ENCODE measurements at regions not wholly inside any gene's neighbourhood (a gene's known extent, or its start where the extent isn't known, plus 50 kb on each side); places are given as distances from the start of the nearest gene placed in this dataset.

DNA sequence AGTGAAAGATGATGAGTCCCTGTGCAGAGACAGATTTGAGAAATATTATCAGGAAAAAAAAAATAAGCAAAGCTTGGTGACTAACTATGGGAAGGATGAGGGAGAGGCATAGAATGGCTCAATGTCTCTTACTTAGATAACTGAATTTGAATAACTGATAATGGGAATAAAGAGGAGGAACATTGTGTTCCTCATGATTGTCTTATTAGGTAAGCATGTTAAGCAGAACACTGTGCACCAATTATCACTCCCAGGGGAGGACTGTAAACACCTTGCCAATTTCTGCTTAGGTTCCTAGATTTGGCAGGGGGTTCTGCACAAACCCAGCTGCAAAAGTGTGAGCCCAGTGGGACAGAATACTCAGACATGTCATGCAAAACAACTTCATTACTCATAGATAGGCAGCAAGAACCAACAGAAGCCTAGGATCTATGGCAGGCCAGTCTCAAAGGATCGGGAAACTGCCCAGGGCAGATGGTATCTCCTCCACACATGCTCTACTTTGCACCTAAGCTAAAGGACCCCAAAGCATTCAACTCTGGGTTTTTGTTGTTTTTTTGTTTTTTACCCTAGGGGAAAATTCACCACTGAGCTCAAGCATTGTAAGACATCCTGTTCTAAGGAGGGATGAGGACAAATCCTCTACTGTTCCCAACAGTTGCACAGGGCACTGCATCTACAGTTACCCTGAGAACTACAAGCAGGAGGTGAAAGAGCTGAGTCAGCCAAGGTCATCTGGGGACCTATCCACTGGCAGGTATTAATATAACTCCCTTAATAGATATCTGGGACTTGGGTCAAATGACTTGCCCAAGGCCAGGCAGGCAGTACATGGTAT, 907.0 kb downstream of the RAPGEF2 start:
- intact Hi-C loops (cut with DNase I) = no loop called here
- Histone ChIP-seq H3K9me3 (no peaks in the 10 kb centered on the region), H3K27ac (no peak overlapping the region), H3K4me3 (no peak overlapping the region), H3K4me1 (no peaks in the 10 kb centered on the region), H3K36me3 (ENCODE audit: insufficient read depth in 1 of 2, low read depth in 1 of 2) (no peaks in the 10 kb centered on the region), H3K27me3 (ENCODE audit: insufficient read depth in 3 of 3, low read length in 2 of 3) (no peaks in the 10 kb centered on the region)
- DNase-seq = no peak
- WGBS, 3 donors = 83 to 90% (median 83%) methylated on average over 1 of the region's 1 CpG
- TF ChIP-seq, protein P1, sequence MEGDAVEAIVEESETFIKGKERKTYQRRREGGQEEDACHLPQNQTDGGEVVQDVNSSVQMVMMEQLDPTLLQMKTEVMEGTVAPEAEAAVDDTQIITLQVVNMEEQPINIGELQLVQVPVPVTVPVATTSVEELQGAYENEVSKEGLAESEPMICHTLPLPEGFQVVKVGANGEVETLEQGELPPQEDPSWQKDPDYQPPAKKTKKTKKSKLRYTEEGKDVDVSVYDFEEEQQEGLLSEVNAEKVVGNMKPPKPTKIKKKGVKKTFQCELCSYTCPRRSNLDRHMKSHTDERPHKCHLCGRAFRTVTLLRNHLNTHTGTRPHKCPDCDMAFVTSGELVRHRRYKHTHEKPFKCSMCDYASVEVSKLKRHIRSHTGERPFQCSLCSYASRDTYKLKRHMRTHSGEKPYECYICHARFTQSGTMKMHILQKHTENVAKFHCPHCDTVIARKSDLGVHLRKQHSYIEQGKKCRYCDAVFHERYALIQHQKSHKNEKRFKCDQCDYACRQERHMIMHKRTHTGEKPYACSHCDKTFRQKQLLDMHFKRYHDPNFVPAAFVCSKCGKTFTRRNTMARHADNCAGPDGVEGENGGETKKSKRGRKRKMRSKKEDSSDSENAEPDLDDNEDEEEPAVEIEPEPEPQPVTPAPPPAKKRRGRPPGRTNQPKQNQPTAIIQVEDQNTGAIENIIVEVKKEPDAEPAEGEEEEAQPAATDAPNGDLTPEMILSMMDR (IDR thresholded peaks at IDR 0.05) = no peak
- ATAC-seq = peak in 3 of 4 donors; percentile 25 to 64 (median 47)

DNA sequence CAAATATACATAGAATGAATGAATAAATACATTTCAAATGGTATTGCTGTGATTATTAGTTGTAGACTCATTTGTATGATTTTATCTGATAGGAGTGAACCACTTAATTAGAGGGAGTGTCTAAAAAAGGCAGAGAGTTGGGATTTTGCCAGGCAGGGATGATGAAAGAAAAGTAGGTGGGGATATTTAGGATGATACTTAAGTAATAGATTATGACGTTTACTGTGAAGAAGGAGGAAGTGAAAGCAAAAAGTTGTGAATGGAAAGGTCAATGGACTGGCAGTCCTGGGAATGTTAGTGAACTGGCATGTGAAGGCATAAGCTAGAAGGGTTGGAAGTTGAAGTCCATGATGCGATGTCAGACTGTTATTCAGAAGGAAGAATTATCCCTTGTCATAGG, 917.1 kb downstream of the RAPGEF2 start:
- TF ChIP-seq, protein P1 (IDR thresholded peaks at IDR 0.05) = no peak

DNA sequence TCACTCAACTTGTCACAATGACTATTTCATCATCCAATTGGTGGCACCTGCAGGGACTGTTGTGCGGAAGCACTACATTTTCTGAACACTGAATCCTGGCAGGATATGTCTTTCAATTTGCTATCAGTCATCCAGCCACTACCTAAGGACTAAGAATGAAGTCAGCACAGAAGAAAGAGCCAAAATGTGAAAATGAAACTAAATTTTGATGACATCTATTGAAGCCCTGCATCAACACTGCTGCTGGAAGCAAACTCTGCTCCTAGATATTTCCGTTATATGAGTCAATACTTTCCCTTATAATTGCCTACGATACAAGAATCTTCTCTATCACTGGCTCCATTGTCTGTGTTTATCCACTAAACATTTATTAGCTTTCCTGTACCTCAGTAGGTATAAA, 917.9 kb downstream of the RAPGEF2 start:
- TF ChIP-seq, protein P1 (IDR thresholded peaks at IDR 0.05) = no peak
- no peak for ATAC-seq
- no peak overlapping the region for H3K4me3 ChIP-seq
- H3K4me1 ChIP-seq = no peaks in the 10 kb centered on the region
- H3K27me3 ChIP-seq (ENCODE audit: insufficient read depth in 3 of 3, low read length in 2 of 3) = no peaks in the 10 kb centered on the region
- no peak overlapping the region for H3K27ac ChIP-seq
- no peaks in the 10 kb centered on the region for H3K36me3 ChIP-seq (ENCODE audit: insufficient read depth in 1 of 2, low read depth in 1 of 2)
- WGBS, 3 donors = 90 to 95% (median 91%) methylated on average over 3 of the region's 3 CpGs
- intact Hi-C loops (cut with DNase I) = no loop called here
- DNase-seq = no peak
- H3K9me3 ChIP-seq = no peaks in the 10 kb centered on the region

More for the DNA sequence above, 917.1 kb downstream of the RAPGEF2 start:
- Histone ChIP-seq H3K4me1 (no peaks in the 10 kb centered on the region), H3K9me3 (no peaks in the 10 kb centered on the region), H3K36me3 (ENCODE audit: insufficient read depth in 1 of 2, low read depth in 1 of 2) (no peaks in the 10 kb centered on the region), H3K27me3 (ENCODE audit: insufficient read depth in 3 of 3, low read length in 2 of 3) (no peaks in the 10 kb centered on the region), H3K27ac (no peak overlapping the region), H3K4me3 (no peak overlapping the region)
- ATAC-seq (no peak), DNase-seq (no peak)
- WGBS, 3 donors = 83 to 85% (median 83%) methylated on average over 2 of the region's 2 CpGs
- intact Hi-C loops (cut with DNase I) = no loop called here

DNA sequence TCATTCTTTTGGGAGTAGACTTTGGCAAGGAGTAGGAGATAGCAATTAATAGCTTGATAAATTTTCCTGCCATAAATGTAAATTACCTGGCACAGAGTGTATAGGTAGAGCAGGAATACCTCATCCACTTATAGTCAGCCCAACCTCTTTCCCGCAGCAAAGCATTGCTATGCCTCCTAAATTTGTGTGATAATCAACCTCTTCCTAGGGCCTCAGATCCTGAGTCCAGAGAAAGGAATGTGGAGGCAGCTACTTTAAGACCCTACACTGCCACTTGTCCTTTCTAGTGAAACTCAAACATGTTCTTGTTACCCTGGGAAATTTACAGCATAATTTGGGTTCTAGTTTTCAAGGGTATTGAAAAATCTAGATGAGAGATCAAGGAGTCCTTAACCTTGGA, 919.0 kb downstream of the RAPGEF2 start:
- no peak overlapping the region for H3K27ac ChIP-seq
- ATAC-seq = no peak

More for the DNA sequence above, 919.0 kb downstream of the RAPGEF2 start:
- H3K27me3 ChIP-seq (ENCODE audit: insufficient read depth in 3 of 3, low read length in 2 of 3) = no peaks in the 10 kb centered on the region
- TF ChIP-seq, protein P1 (IDR thresholded peaks at IDR 0.05) = no peak
- intact Hi-C loops (cut with DNase I) = no loop called here
- no peaks in the 10 kb centered on the region for H3K4me1 ChIP-seq
- no peaks in the 10 kb centered on the region for H3K9me3 ChIP-seq
- WGBS, 3 donors = 86 to 100% (median 100%) methylated on average over 1 of the region's 1 CpG
- H3K36me3 ChIP-seq (ENCODE audit: insufficient read depth in 1 of 2, low read depth in 1 of 2) = no peaks in the 10 kb centered on the region
- no peak for DNase-seq
- H3K4me3 ChIP-seq = no peak overlapping the region
